HL-60 (cell line): ENCODE measurements at regions not wholly inside any gene's neighbourhood (a gene's known extent, or its start where the extent isn't known, plus 50 kb on each side); places are given as distances from the start of the nearest gene placed in this dataset.

Experiments
- DNase-seq, 2 experiments: peaks; one replicate each; pipeline ENCODE4 v3.0.0-alpha.2; 2010 to 2020; ENCODE audit warnings: low read depth in 1 of 2, low spot score in 1 of 2
- H3K27ac ChIP-seq: fragments of 250-450 bp; sonication (Bioruptor Pico); replicated peaks from 2 replicates; pipeline ENCODE4 v1.5.1; 2020; ENCODE audit warnings: mild to moderate bottlenecking, moderate library complexity
- H3K27me3 ChIP-seq: fragments of 250-450 bp; sonication (Bioruptor Pico); 2 replicates; pipeline ENCODE4 v1.5.1; 2021; ENCODE audit warnings: mild to moderate bottlenecking, moderate library complexity; ENCODE audit not compliant: insufficient read depth, poor library complexity, severe bottlenecking
- H3K4me3 ChIP-seq: replicated peaks from 2 replicates; pipeline ENCODE4 v1.5.1; 2011; ENCODE audit warnings: mild to moderate bottlenecking, control low read depth, low read length; ENCODE audit not compliant: insufficient read depth
- CTCF ChIP-seq: IDR thresholded peaks from one replicate; pipeline ENCODE4 v1.5.1; 2011; ENCODE audit warnings: low read length, control low read depth, inconsistent platforms; ENCODE audit not compliant: insufficient read depth
- GABPA ChIP-seq: IDR thresholded peaks from 2 replicates; pipeline ENCODE4 v1.6.1; 2012; ENCODE audit warnings: low read depth
- POLR2AphosphoS5 ChIP-seq: IDR thresholded peaks from 2 replicates; pipeline ENCODE4 v1.6.1; 2012; ENCODE audit warnings: low read depth
- SPI1 ChIP-seq: IDR thresholded peaks from 2 replicates; pipeline ENCODE4 v1.6.1; 2012; ENCODE audit warnings: low read depth, mild to moderate bottlenecking, borderline replicate concordance
- TF ChIP-seq, protein P1 (sequence below): IDR thresholded peaks from 2 replicates; pipeline ENCODE4 v1.6.1; 2012; ENCODE audit warnings: low read depth; ENCODE audit not compliant: insufficient replicate concordance

- no peak for DNase-seq
- Histone ChIP-seq H3K27ac (no peak overlapping the region), H3K27me3 (no peaks in the 10 kb centered on the region), H3K4me3 (no peak overlapping the region)
- TF ChIP-seq POLR2AphosphoS5 = no peak
- TF ChIP-seq GABPA = no peak
- TF ChIP-seq, protein P1, sequence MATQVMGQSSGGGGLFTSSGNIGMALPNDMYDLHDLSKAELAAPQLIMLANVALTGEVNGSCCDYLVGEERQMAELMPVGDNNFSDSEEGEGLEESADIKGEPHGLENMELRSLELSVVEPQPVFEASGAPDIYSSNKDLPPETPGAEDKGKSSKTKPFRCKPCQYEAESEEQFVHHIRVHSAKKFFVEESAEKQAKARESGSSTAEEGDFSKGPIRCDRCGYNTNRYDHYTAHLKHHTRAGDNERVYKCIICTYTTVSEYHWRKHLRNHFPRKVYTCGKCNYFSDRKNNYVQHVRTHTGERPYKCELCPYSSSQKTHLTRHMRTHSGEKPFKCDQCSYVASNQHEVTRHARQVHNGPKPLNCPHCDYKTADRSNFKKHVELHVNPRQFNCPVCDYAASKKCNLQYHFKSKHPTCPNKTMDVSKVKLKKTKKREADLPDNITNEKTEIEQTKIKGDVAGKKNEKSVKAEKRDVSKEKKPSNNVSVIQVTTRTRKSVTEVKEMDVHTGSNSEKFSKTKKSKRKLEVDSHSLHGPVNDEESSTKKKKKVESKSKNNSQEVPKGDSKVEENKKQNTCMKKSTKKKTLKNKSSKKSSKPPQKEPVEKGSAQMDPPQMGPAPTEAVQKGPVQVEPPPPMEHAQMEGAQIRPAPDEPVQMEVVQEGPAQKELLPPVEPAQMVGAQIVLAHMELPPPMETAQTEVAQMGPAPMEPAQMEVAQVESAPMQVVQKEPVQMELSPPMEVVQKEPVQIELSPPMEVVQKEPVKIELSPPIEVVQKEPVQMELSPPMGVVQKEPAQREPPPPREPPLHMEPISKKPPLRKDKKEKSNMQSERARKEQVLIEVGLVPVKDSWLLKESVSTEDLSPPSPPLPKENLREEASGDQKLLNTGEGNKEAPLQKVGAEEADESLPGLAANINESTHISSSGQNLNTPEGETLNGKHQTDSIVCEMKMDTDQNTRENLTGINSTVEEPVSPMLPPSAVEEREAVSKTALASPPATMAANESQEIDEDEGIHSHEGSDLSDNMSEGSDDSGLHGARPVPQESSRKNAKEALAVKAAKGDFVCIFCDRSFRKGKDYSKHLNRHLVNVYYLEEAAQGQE = no peak
- no peak for TF ChIP-seq CTCF
- TF ChIP-seq SPI1 = no peak
Measured at GRCh38 chr9:109845226-109845625, 65.2 kb downstream of the PALM2AKAP2 start.

GRCh38 chr9:109846776-109847175 lies 66.8 kb downstream of the PALM2AKAP2 start:
- no peak for DNase-seq
- TF ChIP-seq POLR2AphosphoS5 = no peak
- TF ChIP-seq GABPA = no peak
- no peak for TF ChIP-seq SPI1
- no peak for TF ChIP-seq CTCF
- TF ChIP-seq, protein P1 = no peak
- Histone ChIP-seq H3K4me3 (no peak overlapping the region), H3K27me3 (no peaks in the 10 kb centered on the region), H3K27ac (no peak overlapping the region)

GRCh38 chr9:109852556-109852955 lies 72.6 kb downstream of the PALM2AKAP2 start:
- DNase-seq = no peak
- TF ChIP-seq, protein P1 = no peak
- no peak for TF ChIP-seq SPI1
- TF ChIP-seq CTCF = no peak
- no peak for TF ChIP-seq POLR2AphosphoS5
- no peak for TF ChIP-seq GABPA
- Histone ChIP-seq H3K4me3 (no peak overlapping the region), H3K27me3 (no peaks in the 10 kb centered on the region), H3K27ac (no peak overlapping the region)
